Germinal center (tissue), 1 donor: ENCODE measurements at regions not wholly inside any gene's neighbourhood (a gene's known extent, or its start where the extent isn't known, plus 50 kb on each side); places are given as distances from the start of the nearest gene placed in this dataset.
"Not testable (repeated sequence)": the region's sequence is repeated elsewhere in the genome, so short reads cannot be mapped to it uniquely, and the experiment has no call there.

Experiments
- DNase-seq: peaks from one replicate; pipeline ENCODE4 v3.0.0; 2012; ENCODE audit warnings: mixed read lengths, low spot score

DNA sequence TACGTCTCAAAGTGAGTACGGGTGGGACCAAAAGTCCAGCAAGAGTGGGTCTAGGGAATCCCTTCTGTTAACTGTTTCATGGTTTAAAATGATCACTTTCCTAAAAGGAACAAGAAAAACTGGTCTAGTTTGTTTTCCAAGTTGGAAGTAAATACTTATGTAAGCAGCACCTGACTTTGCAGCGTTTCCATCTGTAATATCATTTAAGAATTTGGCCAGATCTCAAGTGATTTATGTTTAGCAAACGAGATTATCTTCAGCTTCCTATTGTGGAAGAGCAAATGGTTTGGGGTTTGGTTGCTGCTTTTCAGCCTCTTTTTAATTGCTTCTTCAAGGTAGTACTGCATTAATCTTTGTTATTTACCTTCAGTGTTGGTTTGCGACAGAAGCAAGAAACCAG is 50.4 kb downstream of the FHIP1A start:
- DNase-seq: no peak

DNA sequence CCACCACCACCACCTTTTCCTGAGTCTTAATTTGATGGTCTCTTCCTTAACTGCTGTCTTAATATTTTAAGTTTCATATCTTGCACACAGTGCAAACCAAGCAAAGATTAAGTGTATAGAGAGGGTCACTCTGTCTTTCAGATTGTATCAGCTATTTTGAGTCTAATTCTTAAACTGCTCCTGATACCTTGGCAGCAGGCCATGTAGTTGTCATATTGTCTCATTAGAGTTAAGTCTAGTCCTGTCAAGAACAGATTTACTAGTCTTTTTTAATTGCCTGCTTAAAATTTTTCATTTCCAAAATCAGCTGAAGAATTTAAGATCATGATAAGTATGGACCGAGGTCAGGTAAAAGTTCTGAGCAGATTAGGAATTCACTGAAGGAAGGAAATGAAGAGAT is 51.5 kb downstream of the FHIP1A start:
- no peak for DNase-seq

DNA sequence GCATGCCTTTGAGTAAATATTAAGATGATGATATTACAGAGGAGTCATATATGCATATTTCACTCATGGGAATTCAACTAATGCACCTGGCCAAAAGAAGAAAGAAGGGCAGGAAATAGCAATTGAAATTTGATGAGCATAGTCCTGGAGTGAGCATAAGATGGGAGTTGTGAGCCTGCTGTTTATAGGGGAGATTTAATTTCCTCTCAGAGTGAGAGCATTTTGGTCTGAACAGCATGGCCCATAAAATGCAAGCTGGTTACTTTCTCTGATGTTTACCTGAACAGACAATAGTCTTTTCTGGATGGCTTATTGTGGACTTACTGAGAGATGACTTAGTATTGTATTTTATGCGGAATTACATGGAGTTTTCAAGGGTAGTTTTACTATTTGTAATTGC is 53.6 kb downstream of the FHIP1A start:
- DNase-seq: no peak

DNA sequence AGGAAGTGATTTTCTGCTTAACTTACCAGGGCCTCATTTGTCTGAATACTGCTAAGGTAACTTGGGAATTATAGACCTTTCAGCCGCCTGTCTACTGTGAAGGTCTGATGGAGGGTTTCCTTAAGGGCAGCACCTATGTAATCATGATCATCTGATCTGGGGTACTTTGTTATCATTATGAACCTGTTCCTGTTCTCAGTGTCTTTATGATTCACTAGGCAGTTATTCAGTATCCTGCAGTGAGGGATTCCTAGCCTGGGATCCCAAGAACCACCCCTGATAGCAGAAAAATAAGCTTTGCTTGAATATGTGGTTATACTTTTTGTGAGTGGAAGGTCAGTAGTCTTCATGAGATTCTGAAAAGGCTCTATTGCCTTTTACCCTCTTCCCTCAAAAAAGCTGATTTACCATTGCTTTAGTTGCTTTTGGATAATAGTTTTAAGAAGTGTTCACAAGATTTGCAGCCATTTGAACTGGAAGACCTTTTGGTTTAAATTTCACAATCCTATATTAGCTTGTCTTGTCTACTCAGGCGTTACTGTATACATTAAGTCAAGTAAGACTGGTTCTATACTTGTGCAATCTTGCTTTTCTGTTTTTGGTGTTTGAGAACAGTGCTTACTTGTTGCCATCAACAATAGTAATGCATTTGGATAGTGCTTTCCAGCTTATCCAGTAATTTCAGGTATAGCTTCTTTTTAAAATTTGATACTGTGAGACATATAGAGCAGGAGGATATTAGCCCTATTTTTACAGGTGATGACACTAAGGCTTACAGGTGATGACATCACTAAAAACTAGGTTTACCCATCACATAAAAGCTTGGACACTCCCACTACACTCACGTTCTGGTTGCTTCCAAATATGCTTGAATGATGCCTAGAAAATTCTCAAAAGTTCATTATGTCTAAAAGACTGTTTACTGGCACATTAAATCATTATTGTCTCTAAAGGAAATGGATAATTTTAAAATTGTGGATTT is 60.0 kb downstream of the FHIP1A start:
- DNase-seq: no peak

DNA sequence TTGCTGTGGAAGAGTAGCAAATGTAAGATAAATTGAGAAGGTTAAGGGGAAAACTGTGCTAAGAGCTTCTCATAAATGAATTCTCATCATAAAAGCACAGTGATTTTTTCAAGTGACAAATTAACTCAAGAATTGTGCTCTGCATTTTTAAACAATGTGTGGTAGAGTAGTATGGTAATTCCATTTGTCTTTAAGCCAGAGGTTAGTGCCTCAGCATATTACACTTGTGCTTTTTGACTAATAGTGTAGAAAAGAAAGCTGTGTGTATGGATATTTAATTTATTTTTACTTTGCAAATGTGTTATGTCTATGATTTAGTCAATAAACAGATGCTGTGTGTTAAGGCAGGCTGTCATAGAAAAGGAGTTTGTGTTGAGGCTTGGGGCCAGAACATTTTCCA is 61.0 kb downstream of the FHIP1A start:
- DNase-seq: no peak

DNA sequence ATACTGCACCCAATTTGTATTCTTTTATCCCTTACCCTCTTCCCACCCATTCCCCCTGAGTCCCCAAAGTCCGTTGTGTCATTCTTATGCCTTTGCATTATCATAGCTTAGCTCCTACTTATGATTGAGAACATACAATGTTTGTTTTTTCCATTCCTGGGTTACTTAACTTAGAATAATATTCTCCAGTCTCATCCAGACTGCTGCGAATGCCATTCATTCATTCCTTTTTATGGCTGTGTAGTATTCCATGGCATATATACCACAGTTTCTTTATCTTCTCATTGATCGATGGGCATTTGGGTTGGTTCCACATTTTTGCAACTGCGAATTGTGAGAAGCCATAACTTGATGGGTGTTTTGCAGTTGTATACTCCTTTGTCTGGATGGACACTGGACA is 62.8 kb downstream of the FHIP1A start:
- no peak for DNase-seq

DNA sequence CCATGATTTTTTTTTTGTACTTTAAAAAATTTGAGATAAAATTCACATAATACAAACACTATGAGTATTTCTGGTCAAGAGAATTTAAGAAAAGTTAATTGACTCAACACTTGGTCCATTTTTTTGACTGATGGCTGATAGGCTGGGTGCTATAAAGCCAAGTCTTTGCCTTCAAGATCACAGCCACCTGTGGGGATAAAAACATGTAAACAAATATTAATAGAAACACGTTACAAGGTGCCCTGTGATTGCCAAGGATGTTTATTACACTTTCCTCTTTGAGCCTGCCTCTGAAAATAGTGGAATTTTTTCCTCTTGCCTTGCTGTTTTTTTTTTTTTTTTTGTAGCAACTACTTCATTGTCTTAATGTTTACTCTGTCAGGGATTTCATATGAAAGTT is 63.3 kb downstream of the FHIP1A start:
- DNase-seq: no peak

DNA sequence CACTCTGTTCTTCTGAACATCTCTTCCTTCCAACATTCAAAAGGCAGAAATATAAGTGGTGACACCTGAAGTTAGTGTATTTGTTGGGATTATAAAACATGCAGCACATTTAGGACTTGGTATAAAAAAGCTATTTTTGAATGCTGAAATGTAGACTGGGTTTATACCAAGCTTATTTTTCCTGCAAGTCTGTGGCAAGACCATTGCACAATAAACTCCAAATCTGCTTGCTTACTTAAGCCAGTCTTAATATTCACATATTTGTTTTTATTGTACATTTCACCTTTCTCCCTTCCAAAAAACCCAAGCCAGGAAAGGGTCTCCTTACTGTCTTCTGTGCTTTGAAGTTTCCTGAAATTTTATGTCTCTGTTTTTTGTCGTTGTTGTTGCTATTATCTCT is 63.7 kb downstream of the FHIP1A start:
- DNase-seq: no peak

DNA sequence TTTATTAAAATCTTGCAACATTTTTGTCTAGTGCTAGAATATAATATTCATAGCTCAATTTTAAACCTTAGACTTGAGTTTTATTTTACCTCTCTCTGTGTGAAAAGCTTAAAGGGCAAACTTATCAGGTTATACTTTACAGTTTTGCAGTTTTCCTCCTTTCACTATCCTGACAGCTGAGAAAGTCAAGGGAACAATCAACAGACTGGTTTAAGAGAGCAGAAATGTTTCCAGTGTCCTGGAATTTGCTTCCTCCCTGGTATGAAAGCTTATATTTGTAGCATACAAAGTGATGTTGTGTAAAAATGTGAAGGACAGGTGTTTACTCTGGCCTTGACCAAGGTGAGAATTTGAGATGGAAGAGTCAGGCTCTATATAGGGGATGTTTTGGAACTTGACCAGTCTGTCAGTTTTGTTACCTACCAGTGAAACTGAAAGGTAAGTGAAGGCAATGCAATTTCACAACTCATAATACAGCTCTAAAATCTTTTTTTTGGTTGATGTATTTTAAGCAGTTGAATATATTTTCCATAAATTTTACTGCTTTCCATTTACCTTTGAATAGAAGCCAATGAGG is 64.6 kb downstream of the FHIP1A start:
- DNase-seq: no peak

DNA sequence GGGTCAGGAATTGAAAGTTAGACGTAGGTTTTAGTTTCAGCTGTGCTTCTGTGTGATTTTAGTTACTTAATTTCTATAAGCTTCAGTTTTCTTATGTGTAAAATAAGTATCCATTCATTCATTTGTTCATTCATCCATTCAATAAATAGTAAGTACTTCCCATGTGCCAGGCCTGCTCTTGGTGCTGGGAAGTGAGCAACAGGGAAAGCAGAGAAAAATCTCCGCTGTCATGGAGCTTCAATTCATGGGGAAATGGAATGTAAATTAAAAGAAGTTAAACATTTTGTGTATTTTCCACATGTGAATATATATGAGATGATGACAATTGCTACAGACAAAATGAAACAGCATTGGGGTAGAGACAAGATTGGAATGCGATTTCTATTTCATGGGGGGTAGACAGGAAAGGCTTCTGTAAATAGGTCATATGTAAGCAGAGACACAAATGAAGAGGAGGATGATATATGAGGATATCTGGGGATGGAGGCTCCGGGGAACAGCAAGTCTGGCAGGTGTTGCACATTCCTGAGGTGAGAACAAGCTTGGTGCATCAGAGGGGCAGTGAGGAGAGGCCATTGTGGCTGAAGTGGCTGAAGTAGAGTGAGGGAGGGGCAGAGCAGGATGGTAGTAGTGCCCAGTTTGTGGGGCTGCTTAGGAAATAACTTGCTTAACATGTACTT is 66.2 kb downstream of the FHIP1A start:
- DNase-seq: no peak

DNA sequence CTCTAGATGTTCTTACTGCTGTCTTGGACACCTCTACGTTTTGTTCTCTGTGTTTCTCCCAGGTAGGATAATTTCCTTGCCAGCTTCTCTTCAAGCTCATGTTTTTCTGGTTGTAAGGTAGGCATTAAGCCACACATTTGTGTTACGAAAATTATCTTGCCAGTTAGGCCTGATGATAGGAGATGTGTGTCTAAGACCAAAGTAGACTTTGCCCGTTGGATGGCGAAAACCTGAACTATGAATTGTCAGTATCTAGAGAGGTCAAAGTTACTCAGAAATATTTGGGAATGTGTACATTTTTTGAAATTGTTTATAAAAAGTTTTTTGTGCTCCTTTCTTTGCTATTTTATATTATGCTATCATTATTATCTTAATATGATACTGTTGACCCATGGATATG is 72.8 kb downstream of the FHIP1A start:
- DNase-seq: no peak

DNA sequence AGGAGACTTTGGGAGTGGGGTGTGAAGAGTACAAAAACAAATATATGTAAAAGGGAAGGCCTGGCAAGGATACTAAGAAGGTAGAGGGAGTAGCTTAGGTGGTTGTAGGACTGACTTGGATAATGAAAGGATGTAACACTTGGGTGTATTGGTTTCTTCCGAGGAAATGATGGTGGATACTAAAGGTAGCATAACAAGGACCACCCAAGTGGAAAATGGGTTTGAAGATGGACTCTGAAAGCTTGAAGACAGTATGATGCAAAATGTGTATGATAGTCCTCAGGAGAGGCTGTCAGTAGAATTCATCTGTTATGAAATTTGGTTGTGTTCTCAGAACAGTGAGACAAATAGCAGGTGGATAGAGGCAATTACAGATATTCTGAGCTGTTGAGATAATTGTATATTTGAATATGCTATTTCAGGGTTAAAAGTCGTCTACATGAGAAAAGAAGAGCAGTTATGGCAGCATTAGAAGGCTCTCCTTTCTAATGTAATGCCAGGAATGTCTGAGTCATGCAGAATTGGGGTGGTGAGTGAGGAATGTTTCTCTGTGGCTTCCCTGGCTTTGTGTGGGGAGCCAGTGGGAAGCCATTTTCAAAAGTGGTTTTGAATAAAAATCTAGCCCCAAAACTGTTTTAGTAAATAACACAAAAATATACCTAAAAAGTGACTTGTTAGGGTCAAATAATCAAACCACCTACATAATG is 75.6 kb downstream of the FHIP1A start:
- DNase-seq: no peak

DNA sequence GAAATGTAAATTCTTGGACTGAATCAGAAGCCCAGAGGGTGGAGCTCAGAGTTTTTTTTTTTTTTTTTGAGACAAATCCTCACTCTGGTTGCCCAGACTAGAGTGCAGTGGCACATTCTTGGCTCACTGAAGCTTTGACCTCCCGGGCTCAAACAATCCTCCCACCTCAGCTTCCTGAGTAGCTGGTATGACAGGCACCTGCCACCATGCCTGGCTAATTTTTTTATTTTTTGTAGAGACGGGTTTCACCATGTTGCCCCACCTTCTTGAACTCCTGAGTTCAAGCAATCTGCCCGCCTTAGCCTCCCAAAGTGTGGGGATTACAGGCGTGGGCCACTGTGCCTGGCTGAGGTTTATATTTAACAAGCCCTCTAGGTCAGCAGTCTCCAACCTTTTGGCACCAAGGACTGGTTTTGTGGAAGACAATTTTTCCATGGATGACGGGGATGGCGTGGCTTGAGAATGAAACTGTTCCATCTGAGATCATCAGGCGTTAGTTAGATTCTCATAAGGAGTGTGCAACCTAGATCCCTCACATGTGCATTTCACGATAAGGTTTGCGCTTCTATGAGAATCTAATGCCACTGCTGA is 76.7 kb downstream of the FHIP1A start:
- DNase-seq: no peak

DNA sequence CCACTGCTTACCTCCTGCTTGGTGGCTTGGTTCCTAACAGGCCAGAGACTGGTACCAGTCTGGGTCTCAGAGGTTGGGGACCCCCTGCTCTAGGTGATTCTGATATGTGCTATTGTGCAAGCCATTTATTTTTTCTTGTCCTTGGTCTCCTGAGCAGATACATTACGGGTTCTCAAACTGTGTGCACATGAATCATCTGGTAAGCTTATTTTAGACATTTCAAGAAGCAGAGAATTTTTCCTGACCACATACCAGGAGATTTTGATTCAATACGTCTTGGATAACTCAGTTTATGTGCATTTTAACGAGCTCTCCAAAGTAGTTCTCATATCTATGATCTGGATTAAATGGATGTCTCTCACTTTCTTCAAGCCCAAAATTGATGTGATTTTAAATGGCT is 77.2 kb downstream of the FHIP1A start:
- no peak for DNase-seq

DNA sequence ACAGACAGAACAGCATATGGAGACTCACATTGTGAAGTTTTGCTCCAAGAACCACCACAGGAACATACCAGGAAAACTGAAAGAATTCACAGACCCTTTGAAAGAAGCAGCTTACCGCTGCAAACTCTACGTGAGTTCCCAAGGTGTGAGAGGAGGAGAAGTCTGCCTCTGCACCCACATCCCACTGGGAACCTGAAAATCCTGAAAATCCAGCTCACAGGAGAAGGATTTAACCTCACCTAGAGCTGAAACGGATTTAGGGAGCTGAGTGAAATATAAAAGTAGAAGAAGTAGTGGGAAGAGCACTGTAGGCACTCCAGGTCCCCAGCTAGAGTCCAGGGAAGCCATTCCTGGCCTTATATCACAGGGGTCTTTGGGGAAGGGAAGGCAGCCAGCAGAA is 80.0 kb downstream of the FHIP1A start:
- DNase-seq: no peak

DNA sequence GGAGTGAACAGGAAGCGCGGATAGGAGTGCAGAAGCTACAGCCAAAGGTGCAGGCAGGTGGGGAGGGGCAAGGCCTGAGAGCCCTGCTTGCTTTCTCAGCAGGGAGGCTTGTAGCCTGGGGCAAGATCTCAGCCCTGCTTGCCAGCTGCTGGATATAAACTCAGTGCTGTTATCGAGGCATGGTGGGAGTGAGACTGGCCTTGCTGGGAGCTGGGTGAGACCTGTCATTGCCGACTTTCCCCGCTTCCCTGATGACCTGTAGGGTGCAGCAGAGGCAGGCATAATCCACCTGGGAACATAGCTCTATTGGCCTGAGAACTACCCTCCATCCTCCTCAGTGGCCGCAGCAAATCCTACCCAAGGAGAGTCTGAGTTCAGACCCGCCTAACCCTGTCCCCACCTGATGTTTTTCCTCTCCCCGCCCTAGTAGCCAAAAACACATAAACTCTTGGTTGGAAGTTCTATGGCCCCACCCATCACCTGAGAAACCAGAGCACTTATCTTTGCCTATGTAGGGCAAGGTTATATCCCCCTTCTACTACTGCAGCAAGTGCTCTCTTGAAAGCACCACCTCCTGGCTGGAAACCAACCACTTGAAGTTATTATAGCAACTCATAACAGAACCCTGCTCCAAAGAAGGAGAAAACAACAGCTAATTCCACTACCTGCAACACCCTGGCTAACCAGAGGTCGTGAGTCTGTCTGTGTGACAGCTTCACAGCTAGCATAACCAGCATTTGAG is 80.7 kb downstream of the FHIP1A start:
- DNase-seq: no peak

DNA sequence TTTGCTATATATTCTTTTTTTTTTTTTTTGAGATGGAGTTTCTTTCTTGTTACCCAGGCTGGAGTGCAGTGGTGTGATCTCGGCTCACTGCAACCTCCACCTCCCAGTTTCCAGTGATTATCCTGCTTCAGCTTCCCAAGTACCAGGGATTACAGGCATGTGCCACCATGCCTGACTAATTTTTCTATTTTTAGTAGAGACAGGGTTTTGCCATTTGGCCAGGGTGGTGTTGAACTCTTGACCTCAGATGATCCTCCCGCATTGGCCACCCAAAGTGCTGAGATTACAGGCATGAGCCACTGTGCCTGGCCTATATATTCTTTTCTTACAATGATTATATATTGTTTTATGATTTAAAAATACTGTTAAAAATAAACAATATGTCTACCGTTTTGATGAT is 86.6 kb downstream of the FHIP1A start:
- DNase-seq: not testable (repeated sequence)

DNA sequence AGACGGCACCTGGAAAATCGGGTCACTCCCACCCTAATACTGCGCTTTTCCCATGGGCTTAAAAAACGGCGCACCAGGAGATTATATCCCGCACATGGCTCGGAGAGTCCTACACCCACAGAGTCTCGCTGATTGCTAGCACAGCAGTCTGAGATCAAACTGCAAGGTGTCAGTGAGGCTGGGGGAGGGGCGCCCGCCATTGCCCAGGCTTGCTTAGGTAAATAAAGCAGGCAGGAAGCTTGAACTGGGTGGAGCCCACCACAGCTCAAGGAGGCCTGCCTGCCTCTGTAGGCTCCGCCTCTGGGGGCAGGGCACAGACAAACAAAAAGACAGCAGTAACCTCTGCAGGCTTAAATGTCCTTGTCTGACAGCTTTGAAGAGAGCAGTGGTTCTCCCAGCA is 102.6 kb downstream of the FHIP1A start:
- DNase-seq: not testable (repeated sequence)

DNA sequence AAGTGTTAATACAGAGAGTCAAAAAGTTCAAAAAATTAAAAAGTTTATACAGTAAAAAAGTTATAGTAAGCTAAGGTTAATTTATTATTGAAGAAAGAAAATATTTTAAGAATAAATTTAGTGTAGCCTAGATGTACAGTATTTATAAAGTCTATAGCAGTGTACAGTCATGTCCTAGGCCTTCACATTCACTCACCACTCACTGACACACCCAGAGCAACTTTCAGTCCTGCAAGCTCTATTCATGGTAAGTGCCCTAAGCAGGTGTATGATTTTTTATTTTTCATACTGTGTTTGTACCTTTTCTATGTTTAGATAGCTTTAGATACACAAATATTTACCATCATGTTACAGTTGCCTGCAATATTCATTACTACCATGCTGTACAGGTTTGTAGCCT is 108.9 kb downstream of the FHIP1A start:
- DNase-seq: no peak

DNA sequence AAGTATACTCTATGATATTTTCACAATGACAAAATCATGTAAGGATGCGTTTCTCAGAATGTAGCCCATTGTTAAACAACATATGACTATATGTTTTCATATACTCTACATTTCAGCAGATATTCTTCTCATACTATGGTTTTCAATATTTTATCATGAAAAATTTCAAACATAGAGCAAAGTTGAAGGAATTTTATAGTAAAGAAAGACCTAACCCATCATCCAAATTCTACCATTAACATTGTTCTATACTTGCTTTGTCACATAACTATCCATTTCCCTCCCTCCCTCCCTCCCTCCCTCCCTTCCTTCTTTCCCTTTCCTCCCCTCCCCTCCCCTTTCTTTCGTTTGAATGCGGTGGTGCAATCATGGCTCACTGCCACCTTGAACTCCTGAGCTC is 109.4 kb downstream of the FHIP1A start:
- no peak for DNase-seq

DNA sequence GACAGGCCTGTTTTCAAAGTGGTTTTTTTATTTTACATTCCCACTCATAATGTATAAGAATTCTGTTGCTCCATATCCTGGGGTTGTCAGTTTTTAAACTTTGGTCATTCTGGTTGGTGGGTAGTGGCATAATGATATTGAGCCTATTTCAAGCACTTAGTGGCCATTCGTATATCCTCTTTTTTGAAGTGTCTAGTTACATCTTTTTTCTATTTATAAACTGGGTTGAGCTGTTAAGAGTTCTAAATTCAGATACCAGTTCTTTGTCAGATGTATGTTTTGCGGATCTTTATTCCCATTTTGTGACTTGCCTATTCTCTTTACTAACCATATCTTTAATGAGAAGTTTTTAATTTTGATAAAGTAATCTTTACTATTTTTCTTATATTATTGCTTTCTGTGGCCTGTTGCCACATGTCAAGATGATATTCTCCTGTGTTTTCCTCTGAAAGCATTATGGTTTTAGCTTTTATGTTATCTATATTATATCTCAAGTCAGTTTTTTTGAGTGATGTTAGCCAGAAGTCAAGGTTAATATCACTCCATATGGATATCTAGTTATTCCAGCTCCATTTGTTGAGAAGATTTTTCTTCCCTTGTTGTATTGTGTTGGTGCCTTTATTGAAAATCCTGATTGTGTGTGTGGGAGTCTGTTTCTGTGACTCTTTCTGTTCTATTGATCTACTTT is 110.9 kb downstream of the FHIP1A start:
- DNase-seq: no peak
